ENCODE measurements at regions not wholly inside any gene's neighbourhood (a gene's known extent, or its start where the extent isn't known, plus 50 kb on each side); places are given as distances from the start of the nearest gene placed in this dataset.
A peak's percentile ranks its signal among the peaks of the same experiment; 100 is the strongest.
"Not testable (repeated sequence)": the region's sequence is repeated elsewhere in the genome, so short reads cannot be mapped to it uniquely, and the experiment has no call there.

DNA sequence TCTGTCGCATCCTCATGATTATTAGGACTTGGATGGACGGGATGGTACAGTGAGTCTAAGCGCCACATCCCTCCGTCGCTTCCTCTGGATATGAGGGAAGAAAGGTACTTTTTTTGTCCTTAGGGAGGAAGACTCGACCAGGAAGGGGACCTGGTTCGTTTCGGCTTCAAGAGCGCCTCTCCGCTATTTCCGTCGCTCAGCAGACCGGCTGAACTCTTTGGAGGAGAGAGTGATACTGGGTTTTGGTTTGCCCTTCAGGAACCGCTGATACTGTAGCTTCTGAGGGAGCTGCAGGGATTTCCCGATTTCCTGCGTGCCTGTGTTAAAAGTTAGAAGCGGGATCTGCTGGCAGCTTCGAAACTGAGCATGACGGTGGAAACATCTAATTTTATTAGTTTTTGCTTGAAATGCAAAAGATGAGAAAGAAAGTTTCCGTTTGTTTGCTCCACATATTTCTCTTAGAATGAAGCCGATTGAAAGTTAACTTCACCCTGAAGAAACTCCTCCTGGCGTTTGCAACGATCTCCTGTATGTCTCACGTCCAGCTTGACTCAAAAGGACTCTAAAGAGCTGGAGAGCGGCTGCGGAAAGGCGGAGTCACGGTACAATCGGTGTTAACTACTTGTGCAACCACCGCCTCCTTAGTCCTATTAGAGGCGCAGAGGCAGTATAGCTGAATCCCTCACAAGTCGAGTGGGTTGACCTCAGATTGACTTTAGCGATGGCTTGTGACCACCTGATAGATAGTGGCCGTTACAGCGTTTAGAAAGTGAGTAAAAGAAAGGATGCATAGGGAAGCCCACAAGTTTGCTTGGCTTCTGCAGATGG, 129.4 kb downstream of the TRIM27 start:
- peaks cover 0 to 9% of the 10 kb centered on the region in 2 experiments for H3K4me1 ChIP-seq (ENCODE audit: control insufficient read depth in 1 of 2, extremely low read depth in 1 of 2, insufficient read depth in 2 of 2, low read length in 2 of 2)
- POLR2A ChIA-PET: no interaction called here
- Mint-ChIP-seq H3K4me1 (peaks cover 4 to 15% (median 12%) of the 10 kb centered on the region in 3 donors), H3K9me3 (peaks cover 0 to 20% (median 16%) of the 10 kb centered on the region in 3 donors), H3K27me3 (peaks cover 85 to 90% of the 10 kb centered on the region in 2 donors), H3K36me3 (peaks cover 8% of the 10 kb centered on the region), H3K4me3 (peak overlapping the region in 1 of 3 donors; percentile 38), H3K27ac (no peak overlapping the region)
- no peak for ATAC-seq (replicated peaks in 1 of 4)
- no peak overlapping the region for H3K27ac ChIP-seq (ENCODE audit: low read length)
- DNase-seq: no peak
- 6% methylated on average over 28 of the region's 35 CpGs for WGBS (ENCODE audit: insufficient coverage)
- no peaks in the 10 kb centered on the region for H3K36me3 ChIP-seq (ENCODE audit: control insufficient read depth in 2 of 2, extremely low read depth in 1 of 2, insufficient read depth in 1 of 2, low read length in 1 of 2)
- peaks cover 44 to 56% of the 10 kb centered on the region in 2 experiments for H3K27me3 ChIP-seq (replicated peaks in 1 of 2; ENCODE audit: control insufficient read depth in 2 of 2, extremely low read depth in 1 of 2, insufficient read depth in 2 of 2, low read length in 1 of 2)
- no peak overlapping the region for H3K4me3 ChIP-seq (ENCODE audit: control insufficient read depth in 1 of 2, extremely low read depth in 1 of 2, low read length in 1 of 2)
- H3K9me3 ChIP-seq: peaks cover 3% of the 10 kb centered on the region
- CTCF ChIA-PET: no interaction called here

DNA sequence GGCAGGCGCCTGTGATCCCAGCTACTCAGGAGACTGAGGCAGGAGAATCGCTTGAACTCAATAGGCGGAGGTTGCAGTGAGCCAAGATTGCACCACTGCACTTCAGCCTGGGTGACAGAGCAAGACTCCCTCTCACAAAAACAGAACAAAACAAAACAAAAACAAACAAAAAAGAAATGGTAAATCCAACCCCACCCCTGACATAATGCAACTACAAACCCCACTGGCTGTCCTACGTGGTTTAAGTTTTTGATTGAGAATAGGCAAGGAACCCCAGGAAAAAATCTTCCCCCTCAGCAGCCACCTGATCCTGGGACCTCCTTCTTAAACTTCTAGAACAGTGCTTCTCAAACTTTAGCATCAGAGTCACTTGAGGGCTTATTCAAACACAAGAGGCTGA, 123.1 kb downstream of the TRIM27 start:
- ATAC-seq (replicated peaks in 1 of 4); POLR2A ChIA-PET; CTCF ChIA-PET; H3K27ac Mint-ChIP-seq; H3K9me3 Mint-ChIP-seq; H3K4me1 ChIP-seq (ENCODE audit: control insufficient read depth in 1 of 2, extremely low read depth in 1 of 2, insufficient read depth in 2 of 2, low read length in 2 of 2); DNase-seq; H3K4me3 ChIP-seq (ENCODE audit: control insufficient read depth in 1 of 2, extremely low read depth in 1 of 2, low read length in 1 of 2); H3K27ac ChIP-seq (ENCODE audit: low read length); H3K36me3 Mint-ChIP-seq; H3K36me3 ChIP-seq (ENCODE audit: control insufficient read depth in 2 of 2, extremely low read depth in 1 of 2, insufficient read depth in 1 of 2, low read length in 1 of 2); H3K4me3 Mint-ChIP-seq; H3K9me3 ChIP-seq; H3K4me1 Mint-ChIP-seq: not testable (repeated sequence)
- peaks cover 78 to 82% of the 10 kb centered on the region in 2 donors for H3K27me3 Mint-ChIP-seq
- 100% methylated on average over 3 of the region's 4 CpGs for WGBS (ENCODE audit: insufficient coverage)
- peaks cover 30 to 42% of the 10 kb centered on the region in 2 experiments for H3K27me3 ChIP-seq (replicated peaks in 1 of 2; ENCODE audit: control insufficient read depth in 2 of 2, extremely low read depth in 1 of 2, insufficient read depth in 2 of 2, low read length in 1 of 2)

DNA sequence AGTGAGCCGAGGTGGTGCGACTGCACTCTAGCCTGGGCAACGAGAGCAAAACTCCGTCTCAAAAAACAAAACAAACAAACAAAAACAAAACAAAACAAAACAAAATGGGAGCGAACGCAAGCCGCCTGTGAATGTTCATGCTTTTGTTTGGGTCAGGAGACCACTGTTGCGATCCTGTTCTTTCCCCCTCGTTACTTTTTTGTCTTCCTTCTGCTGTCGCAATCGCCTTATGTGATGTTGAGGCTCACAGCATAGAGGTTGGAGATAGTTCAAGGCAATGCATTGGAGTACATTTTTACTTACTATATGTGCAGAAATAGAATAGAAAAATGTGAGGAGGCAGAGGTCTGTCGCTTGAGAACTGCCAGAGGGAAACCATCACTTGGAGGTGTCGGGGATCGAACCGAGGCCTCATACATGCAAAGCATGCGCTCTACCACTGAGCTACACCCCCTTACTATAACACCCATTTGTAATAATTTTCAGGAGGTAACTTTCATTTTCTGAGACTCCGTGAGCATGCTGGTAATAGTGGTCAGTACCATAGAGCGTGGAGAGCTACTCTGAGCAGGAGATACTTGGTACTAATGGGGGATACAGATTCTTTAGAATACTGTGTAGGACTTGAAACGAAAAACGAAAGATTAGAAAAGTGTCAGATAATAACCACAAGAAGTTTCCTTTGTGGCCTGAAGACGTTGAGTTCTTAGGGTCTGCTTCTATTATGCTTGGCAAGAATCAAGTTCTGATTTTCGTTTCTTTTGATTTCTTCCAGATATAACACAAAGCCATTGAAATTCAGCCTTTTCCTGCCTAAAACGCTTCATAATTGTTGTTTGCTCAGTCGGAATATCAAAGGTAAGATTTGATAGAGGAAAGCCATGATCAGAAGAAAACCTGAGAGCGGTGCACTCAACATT, 121.1 kb downstream of the TRIM27 start:
- WGBS (ENCODE audit: insufficient coverage): 53% methylated on average over 9 of the region's 25 CpGs
- POLR2A ChIA-PET: no interaction called here
- H3K36me3 ChIP-seq (ENCODE audit: control insufficient read depth in 2 of 2, extremely low read depth in 1 of 2, insufficient read depth in 1 of 2, low read length in 1 of 2): no peaks in the 10 kb centered on the region
- H3K4me1 ChIP-seq (ENCODE audit: control insufficient read depth in 1 of 2, extremely low read depth in 1 of 2, insufficient read depth in 2 of 2, low read length in 2 of 2): no peaks in the 10 kb centered on the region
- DNase-seq: no peak
- H3K27me3 ChIP-seq (replicated peaks in 1 of 2; ENCODE audit: control insufficient read depth in 2 of 2, extremely low read depth in 1 of 2, insufficient read depth in 2 of 2, low read length in 1 of 2): peaks cover 31 to 33% of the 10 kb centered on the region in 2 experiments
- no peaks in the 10 kb centered on the region for H3K9me3 ChIP-seq
- H3K4me1 Mint-ChIP-seq: peaks cover 0 to 6% (median 6%) of the 10 kb centered on the region in 3 donors
- ATAC-seq (replicated peaks in 1 of 4): no peak
- CTCF ChIA-PET: interaction anchor here in 1 of 2 donors (0.7 kb wide), 1 partner anchor 432 kb away, joined by 3 read pairs; no protein-coding TSS in a partner anchor
- H3K27ac Mint-ChIP-seq: no peak overlapping the region
- no peak overlapping the region for H3K27ac ChIP-seq (ENCODE audit: low read length)
- H3K36me3 Mint-ChIP-seq: no peaks in the 10 kb centered on the region
- peaks cover 78 to 81% of the 10 kb centered on the region in 2 donors for H3K27me3 Mint-ChIP-seq
- no peak overlapping the region for H3K4me3 Mint-ChIP-seq
- H3K4me3 ChIP-seq (ENCODE audit: control insufficient read depth in 1 of 2, extremely low read depth in 1 of 2, low read length in 1 of 2): no peak overlapping the region
- peaks cover 5 to 10% (median 7%) of the 10 kb centered on the region in 3 donors for H3K9me3 Mint-ChIP-seq

DNA sequence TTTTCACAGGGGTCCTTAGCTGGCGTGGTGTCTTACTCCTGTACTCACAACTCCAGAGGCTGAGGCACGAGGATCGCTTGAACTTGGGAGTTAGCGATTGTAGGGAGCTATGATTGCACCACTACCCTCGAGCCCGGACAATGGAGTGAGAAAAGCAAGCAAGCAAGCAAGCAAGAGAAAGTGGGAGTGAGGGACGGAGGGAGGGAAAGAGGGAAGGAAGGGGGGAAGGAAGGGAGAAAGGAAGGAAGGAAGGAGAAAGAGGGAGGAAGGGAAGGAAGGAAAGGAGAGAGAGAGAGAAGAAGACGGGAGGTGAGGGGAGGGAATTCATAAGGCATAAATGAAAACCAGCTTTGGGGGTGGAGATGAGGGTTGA, 120.5 kb downstream of the TRIM27 start:
- no peaks in the 10 kb centered on the region for H3K9me3 ChIP-seq
- H3K4me1 ChIP-seq (ENCODE audit: control insufficient read depth in 1 of 2, extremely low read depth in 1 of 2, insufficient read depth in 2 of 2, low read length in 2 of 2): no peaks in the 10 kb centered on the region
- WGBS (ENCODE audit: insufficient coverage): 10% methylated on average over 5 of the region's 8 CpGs
- peaks cover 5 to 15% (median 7%) of the 10 kb centered on the region in 3 donors for H3K9me3 Mint-ChIP-seq
- ChIA-PET CTCF (interaction anchor here in 1 of 2 donors (0.7 kb wide), 1 partner anchor 433 kb away, joined by 3 read pairs; no protein-coding TSS in a partner anchor), POLR2A (no interaction called here)
- H3K36me3 Mint-ChIP-seq: no peaks in the 10 kb centered on the region
- H3K36me3 ChIP-seq (ENCODE audit: control insufficient read depth in 2 of 2, extremely low read depth in 1 of 2, insufficient read depth in 1 of 2, low read length in 1 of 2): no peaks in the 10 kb centered on the region
- ATAC-seq (replicated peaks in 1 of 4): no peak
- no peak overlapping the region for H3K27ac ChIP-seq (ENCODE audit: low read length)
- H3K4me1 Mint-ChIP-seq: peaks cover 0 to 6% (median 6%) of the 10 kb centered on the region in 3 donors
- no peak overlapping the region for H3K27ac Mint-ChIP-seq
- H3K27me3 Mint-ChIP-seq: peaks cover 79 to 83% of the 10 kb centered on the region in 2 donors
- no peak overlapping the region for H3K4me3 Mint-ChIP-seq
- H3K27me3 ChIP-seq (replicated peaks in 1 of 2; ENCODE audit: control insufficient read depth in 2 of 2, extremely low read depth in 1 of 2, insufficient read depth in 2 of 2, low read length in 1 of 2): peaks cover 36 to 37% of the 10 kb centered on the region in 2 experiments
- H3K4me3 ChIP-seq (ENCODE audit: control insufficient read depth in 1 of 2, extremely low read depth in 1 of 2, low read length in 1 of 2): no peak overlapping the region
- DNase-seq: no peak

- Mint-ChIP-seq H3K9me3 (peaks cover 2 to 26% (median 14%) of the 10 kb centered on the region in 3 donors), H3K4me3 (no peak overlapping the region), H3K27ac (no peak overlapping the region), H3K4me1 (peaks cover 3 to 9% (median 5%) of the 10 kb centered on the region in 3 donors), H3K27me3 (peaks cover 82 to 87% of the 10 kb centered on the region in 2 donors), H3K36me3 (no peaks in the 10 kb centered on the region)
- CTCF ChIA-PET: interaction anchor here in 1 of 2 donors (1.2 kb wide), 1 partner anchor 19 kb away, joined by 5 read pairs; no protein-coding TSS in a partner anchor
- no peak overlapping the region for H3K27ac ChIP-seq (ENCODE audit: low read length)
- H3K4me1 ChIP-seq (ENCODE audit: control insufficient read depth in 1 of 2, extremely low read depth in 1 of 2, insufficient read depth in 2 of 2, low read length in 2 of 2): peaks cover 0 to 6% of the 10 kb centered on the region in 2 experiments
- H3K9me3 ChIP-seq: no peaks in the 10 kb centered on the region
- H3K27me3 ChIP-seq (replicated peaks in 1 of 2; ENCODE audit: control insufficient read depth in 2 of 2, extremely low read depth in 1 of 2, insufficient read depth in 2 of 2, low read length in 1 of 2): peaks cover 46 to 56% of the 10 kb centered on the region in 2 experiments
- no peaks in the 10 kb centered on the region for H3K36me3 ChIP-seq (ENCODE audit: control insufficient read depth in 2 of 2, extremely low read depth in 1 of 2, insufficient read depth in 1 of 2, low read length in 1 of 2)
- 0% methylated on average over 5 of the region's 12 CpGs for WGBS (ENCODE audit: insufficient coverage)
- no peak for DNase-seq
- ATAC-seq (replicated peaks in 1 of 4): no peak
- POLR2A ChIA-PET: no interaction called here
- H3K4me3 ChIP-seq (ENCODE audit: control insufficient read depth in 1 of 2, extremely low read depth in 1 of 2, low read length in 1 of 2): no peak overlapping the region
These were observed 116.0 kb downstream of the TRIM27 start for GRCh38 chr6:28807682-28808280.

GRCh38 chr6:28808383-28808782, 115.4 kb downstream of the TRIM27 start:
- ChIA-PET POLR2A (no interaction called here), CTCF (interaction anchor here in 1 of 2 donors (1.2 kb wide), 1 partner anchor 18 kb away, joined by 5 read pairs; no protein-coding TSS in a partner anchor)
- H3K27me3 Mint-ChIP-seq: peaks cover 82 to 87% of the 10 kb centered on the region in 2 donors
- peaks cover 44 to 59% of the 10 kb centered on the region in 2 experiments for H3K27me3 ChIP-seq (replicated peaks in 1 of 2; ENCODE audit: control insufficient read depth in 2 of 2, extremely low read depth in 1 of 2, insufficient read depth in 2 of 2, low read length in 1 of 2)
- H3K4me3 ChIP-seq (ENCODE audit: control insufficient read depth in 1 of 2, extremely low read depth in 1 of 2, low read length in 1 of 2): no peak overlapping the region
- ATAC-seq (replicated peaks in 1 of 4): no peak
- DNase-seq: no peak
- no peaks in the 10 kb centered on the region for H3K9me3 ChIP-seq
- H3K4me1 Mint-ChIP-seq: peaks cover 0 to 7% (median 5%) of the 10 kb centered on the region in 3 donors
- no peak overlapping the region for H3K27ac Mint-ChIP-seq
- H3K9me3 Mint-ChIP-seq: peaks cover 0 to 30% (median 11%) of the 10 kb centered on the region in 3 donors
- peaks cover 0 to 6% of the 10 kb centered on the region in 2 experiments for H3K4me1 ChIP-seq (ENCODE audit: control insufficient read depth in 1 of 2, extremely low read depth in 1 of 2, insufficient read depth in 2 of 2, low read length in 2 of 2)
- peaks cover 2% of the 10 kb centered on the region for H3K36me3 Mint-ChIP-seq
- WGBS (ENCODE audit: insufficient coverage): 21% methylated on average over 12 of the region's 13 CpGs
- H3K4me3 Mint-ChIP-seq: no peak overlapping the region
- H3K36me3 ChIP-seq (ENCODE audit: control insufficient read depth in 2 of 2, extremely low read depth in 1 of 2, insufficient read depth in 1 of 2, low read length in 1 of 2): no peaks in the 10 kb centered on the region
- no peak overlapping the region for H3K27ac ChIP-seq (ENCODE audit: low read length)

Data from T-cell (primary cell).